Activated gamma-delta T cell treated with Interleukin-2 at 50 U/mL for 16 hours (primary cell): ENCODE measurements at regions not wholly inside any gene's neighbourhood (a gene's known extent, or its start where the extent isn't known, plus 50 kb on each side); places are given as distances from the start of the nearest gene placed in this dataset.

ENCODE experiments used
- DNase-seq: peaks from one replicate; pipeline ENCODE4 v3.0.0-alpha.2; 2020

- DNase-seq, result no peak
Observed at GRCh38 chr1:29519788-29520110, 283.4 kb downstream of the PTPRU start.

- DNase-seq, result no peak
Observed at GRCh38 chr1:29519108-29519787, 282.9 kb downstream of the PTPRU start.

GRCh38 chr1:29518183-29518835, 282.0 kb downstream of the PTPRU start:
- DNase-seq, result no peak

GRCh38 chr1:29517251-29518086, 281.1 kb downstream of the PTPRU start:
- no peak for DNase-seq

DNA sequence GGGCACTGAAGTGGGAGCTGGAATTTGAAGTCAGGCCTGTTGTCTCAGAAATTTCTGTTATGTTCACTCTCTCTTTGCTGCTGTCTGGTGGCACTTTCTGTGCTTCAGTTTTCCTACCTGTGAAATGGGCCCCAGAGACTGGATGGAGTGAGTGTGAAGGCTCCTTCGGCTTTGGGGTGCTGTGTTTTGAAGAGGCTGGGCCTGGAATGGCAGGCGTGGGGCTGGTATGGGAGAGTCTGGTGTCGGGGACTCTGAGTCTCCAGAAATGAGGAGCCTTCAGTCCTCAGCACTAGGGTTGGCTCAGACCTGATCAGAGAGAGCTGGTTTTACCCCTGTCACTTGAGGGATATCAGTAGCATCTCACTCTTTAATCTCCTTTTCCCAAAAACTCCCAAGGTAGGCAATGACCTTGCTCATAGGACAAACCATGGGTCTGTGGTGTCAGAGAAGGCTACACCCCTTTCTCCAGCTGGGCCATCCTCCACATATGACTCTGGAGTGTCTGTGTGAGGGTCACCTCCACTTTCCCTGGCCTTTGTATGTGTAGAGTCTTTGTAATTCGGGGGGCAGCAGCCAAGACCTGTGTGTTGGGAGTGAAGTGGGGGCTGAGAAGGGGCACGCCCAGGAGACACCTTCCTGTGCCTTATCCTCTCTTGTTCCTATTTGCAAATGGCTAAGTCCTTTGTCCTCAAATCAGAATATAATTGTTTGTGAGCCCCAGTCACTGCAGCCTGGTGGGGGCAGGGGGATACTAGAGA, 279.9 kb downstream of the PTPRU start:
- DNase-seq, result no peak

DNA sequence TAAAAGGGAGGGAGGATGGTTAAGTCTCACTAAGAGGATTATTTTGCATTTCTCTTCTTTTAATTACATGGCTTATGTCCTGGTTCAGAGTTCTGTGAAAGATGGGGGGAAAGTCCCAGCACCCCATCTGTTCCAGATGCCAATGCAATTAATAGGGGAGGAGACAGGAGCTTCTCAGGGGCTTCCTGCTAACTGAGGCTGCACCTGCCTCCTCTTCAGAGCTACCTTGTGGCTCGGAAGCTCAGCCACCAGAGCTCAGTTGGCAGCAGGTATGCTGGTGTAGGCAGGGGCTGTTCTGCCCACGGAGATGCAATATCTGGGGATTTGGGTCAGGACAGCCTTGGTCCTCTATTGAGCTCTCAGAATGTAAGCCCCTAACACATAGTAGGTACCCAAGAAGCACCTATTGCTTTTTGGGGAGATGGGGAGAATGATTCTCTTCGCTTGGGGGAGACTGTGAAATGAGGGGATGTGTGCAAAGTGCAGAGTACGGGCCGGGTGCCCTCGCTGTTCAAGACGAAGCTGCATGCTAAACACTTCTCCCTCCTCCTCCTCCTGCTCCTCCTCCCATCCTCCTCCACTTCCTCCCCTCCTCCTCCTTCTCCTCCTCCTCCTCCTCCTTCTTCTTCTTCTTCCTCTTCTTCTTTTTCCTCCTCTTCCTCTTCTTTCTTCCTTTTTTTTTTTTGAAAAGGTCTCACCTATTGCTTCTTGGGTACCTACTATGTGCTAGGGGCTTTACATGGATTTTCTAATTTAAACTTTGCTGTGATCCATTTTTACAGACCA, 279.0 kb downstream of the PTPRU start:
- no peak for DNase-seq

- no peak for DNase-seq
Observed at GRCh38 chr1:29514361-29515169, 278.2 kb downstream of the PTPRU start.

DNA sequence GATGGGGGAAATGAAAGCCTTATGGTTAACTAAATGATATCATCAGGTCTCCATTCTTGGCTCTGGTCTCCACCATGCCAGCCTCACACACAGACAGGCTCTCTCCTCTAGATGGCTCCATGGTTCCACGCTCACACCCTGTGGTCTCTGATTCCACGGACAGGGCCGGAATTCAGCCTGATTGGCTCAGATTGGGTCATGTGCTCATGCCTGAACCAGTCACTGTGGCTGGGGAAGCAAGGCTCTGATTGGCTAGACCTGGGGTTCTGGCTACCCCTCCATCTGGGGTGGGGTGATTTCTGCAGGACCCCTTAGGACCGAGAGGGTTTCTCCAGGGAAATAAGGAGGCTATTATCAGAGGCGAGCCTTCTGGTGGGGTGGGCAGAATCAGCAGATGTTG, 277.0 kb downstream of the PTPRU start:
- no peak for DNase-seq

DNA sequence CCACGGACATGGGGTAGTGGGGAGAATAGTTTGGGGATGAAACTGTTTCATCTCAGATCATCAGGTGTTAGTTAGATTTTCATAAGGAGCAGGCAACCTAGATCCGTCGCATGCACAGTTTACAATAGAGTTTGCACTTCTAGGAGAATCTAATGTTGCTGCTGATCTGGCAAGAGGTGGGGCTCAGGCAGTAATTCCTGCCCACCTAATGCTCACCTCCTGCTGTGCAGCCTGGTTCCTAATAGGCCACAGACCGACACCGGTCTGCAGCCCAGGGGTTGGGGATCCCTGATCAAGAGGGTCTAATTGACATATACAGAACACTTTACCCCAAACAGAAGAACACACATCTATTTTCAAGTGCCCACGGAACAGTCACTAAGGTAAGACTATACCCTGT, 275.1 kb downstream of the PTPRU start:
- no peak for DNase-seq

DNA sequence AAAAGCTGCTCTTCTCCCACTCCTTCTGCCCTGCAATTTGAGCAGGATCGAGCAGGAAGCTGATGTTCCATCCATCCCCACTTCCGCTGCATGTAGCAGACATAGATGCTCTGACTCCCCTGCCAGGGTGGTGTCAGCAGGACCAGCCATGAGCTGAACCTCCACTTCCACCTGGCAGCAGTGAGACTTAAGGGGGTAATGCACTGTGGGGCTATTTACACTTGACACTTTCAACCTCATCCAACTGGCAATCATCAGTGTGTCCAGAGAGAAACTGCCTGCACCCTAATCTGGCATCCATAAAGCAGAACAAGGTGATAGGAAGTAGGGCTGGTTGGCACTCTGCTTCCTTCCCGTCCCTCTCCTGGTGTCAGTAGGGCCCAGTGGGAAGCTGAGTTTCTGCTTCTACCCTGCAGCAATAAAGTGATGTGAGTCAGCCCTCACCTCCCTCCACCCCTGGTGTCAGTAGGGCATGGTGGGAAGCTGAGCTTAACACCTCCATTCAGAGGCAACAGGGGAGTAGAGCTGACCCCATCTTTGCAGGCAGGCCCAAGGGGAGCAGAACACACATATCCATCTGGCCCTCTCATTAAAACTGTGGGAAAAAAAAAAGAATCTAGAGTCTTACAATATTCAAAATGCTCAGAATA, 272.3 kb downstream of the PTPRU start:
- no peak for DNase-seq

DNA sequence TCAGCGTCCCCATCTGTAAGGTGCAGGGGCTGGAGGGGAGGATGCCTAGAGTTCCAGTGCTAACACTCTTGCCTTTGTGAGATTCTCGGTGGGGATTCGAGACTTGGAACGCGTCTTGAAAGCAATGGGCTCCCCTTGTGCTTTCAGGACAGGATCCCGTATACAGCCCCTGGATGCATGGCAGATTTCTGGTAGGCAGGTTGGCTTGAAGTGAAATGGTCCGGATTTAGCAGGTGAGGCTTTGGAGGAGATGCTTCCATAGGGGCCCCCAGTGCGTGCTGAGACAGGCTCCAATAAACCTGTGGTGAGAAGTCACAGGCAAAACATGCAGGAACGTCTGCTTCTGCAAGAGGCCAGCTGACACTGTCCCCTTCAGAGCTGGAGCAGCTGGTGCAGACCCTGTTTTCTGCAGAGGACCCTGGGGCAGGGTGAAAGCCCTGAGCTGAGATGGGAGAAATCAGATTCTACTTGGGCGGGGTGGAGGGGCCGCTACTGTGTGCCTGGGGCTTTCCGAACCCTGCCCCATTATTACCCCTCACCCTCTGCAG, 270.4 kb downstream of the PTPRU start:
- DNase-seq, result no peak

DNA sequence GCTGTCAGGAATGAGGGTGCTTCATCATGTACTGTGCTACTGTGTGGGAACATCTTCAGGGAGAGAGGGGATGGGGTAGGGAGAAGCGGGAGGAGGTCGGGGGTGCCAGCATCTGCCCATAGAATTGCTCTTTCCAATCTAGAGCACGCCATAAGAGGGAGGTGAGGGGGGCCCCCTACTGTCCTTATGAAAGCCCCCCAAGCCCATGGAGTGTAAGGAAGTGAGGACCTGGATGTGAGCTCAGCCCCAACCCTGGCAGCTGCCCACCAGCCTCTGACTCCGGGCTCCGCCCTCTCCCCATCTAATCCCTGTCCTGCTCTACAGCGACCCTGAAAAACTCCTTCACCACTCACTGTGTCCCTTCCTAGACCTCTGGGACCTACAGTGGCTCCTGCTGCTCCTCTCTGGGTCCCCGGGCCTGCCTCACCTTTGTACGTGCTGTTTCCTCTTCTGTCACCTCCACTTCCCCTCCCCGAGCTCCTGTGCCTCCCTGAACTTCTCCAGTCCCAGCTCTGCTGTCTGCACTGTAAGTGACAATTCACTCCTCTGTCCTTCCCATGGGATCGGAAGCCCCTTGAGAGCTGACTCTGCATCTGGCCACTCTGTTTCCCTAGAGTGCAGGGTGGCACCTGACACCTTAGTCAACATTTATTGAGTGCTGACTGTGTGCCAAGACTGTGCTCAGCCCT, 269.4 kb downstream of the PTPRU start:
- DNase-seq, result no peak

DNA sequence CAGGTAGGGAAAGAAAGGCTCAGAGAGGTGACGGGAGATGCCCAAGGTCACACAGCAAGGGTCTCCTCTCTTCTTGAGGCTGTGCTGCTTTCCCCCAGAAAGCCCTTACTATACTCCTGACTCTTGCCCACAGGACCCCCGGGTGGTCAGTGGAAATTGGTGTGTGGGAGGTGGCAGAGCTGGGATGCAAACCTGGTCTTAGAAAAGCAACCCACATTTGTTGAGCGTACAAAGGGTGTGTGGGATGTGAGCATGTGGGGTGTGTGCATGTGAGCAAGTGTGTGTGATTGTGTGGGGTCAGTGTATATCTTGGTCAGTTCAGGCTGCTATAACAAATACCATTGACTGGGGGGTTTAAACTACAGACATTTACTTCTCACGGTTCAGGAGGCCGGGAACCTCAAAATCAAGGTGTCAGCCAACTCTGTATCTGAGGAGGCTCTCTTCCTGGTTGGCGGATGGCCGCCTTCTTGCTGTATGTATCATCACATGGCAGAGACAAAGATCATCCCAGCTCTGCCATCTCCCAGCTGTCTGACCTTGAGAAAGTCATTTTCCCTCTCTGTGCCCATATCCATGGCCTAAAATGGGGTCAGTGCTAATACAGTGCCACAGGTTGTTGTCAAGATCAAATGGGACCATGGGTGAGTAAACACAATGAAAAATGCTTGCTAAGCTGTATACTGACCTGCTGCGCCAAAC, 268.5 kb downstream of the PTPRU start:
- no peak for DNase-seq

DNA sequence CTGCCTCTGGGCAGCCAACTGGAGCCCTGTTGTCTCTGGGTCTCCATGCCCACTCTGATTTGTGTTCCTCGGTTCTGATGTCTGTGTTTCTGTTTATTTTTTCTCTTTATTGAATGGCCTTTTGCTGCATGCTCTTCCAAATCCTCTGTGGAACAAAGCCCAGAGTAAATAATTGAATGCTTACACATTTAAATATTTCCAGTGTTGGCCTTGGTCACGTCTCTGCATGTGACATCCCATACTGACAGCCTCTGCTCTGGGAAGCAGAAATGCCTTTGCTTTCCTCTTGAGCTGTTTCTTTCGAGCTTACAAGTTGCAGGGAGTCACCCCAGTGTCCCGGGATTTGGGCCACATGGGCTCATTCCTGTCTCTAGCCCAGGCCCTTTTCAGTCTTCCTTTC, 267.9 kb downstream of the PTPRU start:
- no peak for DNase-seq

DNA sequence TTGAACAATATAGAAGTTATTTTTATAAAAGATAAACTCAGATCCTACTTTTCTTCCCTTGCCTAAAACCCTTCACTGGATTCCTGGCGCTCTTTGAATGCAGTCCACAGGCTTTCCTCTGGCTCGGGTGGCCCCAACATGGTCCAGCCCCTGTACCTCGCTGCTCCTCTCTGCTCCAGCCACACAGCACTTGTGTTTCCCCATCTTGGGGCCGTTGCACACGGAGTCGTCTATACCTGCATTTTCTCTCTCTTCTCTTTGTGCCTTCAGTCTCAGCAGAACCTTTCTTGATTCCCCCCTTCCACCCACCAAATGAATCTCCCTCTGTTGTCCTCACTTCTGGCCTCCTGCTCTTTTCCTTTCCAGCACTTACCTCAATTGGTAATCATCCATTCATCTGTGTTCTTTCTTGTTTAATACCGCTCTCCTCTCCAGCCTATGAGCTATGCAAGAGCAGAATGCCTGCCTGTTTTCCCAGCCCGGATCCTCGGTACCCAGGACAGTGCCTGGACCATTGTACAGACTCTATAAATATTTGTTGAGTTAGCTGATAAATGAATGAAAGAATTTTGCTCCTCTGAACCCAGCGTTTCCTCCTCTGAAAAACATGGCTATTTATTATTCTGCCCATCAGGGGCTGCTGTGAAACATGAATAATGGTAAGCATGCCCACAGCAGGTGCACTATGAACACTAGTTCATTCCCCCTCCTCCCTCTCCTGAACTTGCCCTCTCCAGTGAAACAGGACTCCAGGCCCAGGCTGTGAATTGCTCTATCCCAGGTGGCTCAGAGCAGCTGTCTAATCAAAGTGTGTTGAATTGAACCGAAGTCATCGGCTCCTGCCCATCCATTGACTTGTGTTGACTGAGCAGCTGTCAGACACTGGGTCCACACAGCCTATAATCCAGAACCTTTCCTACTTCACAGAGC, 266.9 kb downstream of the PTPRU start:
- no peak for DNase-seq

DNA sequence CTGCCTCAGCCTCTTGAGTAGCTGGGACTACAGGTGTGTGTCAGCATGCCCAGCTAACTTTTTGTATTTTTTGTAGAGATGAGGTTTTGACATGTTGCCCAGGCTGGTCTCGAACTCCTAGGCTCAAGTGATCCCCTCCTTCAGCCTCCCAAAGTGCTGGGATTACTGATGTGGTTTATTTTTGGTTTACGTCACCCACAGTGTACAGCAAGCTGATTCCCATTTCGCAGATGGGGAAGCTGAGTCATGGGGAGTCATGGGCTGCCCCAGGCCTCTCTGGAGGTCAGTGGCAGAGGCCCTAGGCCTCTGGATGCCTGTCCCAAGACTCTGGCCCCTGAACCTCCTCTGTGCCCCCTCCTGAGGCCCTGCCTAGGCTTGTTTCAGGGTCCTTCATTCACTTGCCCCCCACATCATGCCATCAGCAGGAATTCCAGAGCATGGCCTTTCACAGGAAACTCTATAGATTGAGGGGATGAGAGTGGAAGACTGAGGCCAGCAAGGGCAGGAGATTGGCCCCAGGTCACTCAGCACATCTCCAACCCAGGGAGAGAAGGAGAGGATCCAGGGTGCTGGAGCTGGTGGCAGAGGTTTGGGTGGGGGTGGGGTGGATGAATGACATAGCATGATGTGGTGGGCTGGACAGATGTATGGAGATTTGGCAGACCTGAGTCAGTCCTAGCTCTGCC, 266.0 kb downstream of the PTPRU start:
- no peak for DNase-seq

- DNase-seq, result no peak
Observed at GRCh38 chr1:29501227-29501976, 265.1 kb downstream of the PTPRU start.
